ENCODE measurements at regions not wholly inside any gene's neighbourhood (a gene's known extent, or its start where the extent isn't known, plus 50 kb on each side); places are given as distances from the start of the nearest gene placed in this dataset.

DNA sequence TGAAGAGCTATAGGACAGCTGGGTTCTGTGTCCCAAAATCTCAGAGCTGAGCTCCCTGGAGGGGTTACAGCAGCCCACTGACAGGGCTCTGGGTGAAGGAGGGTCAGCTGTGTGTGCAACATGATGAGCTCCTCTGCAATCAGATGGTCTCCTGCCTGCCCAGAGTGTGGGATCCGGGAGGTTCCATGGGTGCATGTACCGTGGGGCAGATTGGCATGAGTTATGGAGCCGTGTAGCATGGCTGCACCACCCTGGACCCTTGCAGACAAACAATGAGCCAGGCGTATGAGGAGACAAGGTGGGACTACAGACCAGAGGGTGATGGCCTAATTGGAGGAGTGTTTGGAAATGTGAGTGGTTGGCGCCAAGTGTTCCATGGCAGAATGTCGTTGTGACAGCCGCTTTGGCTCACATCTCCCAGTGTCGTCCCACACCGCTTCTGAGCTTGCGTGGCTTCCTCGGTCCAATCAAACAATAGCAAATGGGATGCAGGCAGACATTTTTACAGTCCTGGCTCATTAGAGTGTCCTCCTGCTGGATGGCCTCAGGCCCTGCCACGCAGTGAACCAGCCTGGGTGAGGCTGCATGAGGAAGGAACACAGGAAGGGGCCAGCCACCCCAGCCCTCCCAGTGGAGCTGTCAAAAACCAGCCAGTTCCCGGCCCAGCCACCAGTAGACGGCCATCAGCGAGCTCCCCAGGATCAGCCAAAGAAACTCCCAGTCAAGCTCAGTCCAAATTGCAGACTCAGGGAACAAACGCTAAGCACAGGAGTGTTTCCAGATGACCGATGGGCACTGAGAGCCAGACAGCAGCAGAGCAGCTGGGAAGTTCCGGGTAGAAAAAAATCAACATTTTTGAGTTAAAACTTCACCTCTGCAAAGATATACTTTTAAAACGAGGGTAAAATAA is 1066.9 kb downstream of the BRD1 start:
- TF ChIP-seq GATA2 (IDR thresholded peaks at IDR 0.05; ENCODE audit: low read depth, low read length) (no peak), GATA3 (IDR thresholded peaks at IDR 0.05; ENCODE audit: low read depth, low read length) (no peak)
